H7 (cell line): ENCODE measurements at regions not wholly inside any gene's neighbourhood (a gene's known extent, or its start where the extent isn't known, plus 50 kb on each side); places are given as distances from the start of the nearest gene placed in this dataset.
A peak's percentile ranks its signal among the peaks of the same experiment; 100 is the strongest.
"Not testable (repeated sequence)": the region's sequence is repeated elsewhere in the genome, so short reads cannot be mapped to it uniquely, and the experiment has no call there.

Source experiments
- DNase-seq: peaks from one replicate; pipeline ENCODE4 v3.0.0; 2012
- H3K27me3 ChIP-seq: 2 replicates; pipeline ENCODE4 v1.6.0; 2011; ENCODE audit warnings: mild to moderate bottlenecking, low read length; ENCODE audit not compliant: control insufficient read depth, insufficient read depth
- H3K36me3 ChIP-seq: replicated peaks from 2 replicates; pipeline ENCODE4 v1.5.1; 2011; ENCODE audit warnings: low read length; ENCODE audit not compliant: control insufficient read depth, insufficient read depth
- H3K4me3 ChIP-seq: 2 replicates; pipeline ENCODE4 v1.5.1; 2011; ENCODE audit warnings: low read depth, mild to moderate bottlenecking, control low read depth, low read length, moderate library complexity; ENCODE audit not compliant: insufficient read depth

DNA sequence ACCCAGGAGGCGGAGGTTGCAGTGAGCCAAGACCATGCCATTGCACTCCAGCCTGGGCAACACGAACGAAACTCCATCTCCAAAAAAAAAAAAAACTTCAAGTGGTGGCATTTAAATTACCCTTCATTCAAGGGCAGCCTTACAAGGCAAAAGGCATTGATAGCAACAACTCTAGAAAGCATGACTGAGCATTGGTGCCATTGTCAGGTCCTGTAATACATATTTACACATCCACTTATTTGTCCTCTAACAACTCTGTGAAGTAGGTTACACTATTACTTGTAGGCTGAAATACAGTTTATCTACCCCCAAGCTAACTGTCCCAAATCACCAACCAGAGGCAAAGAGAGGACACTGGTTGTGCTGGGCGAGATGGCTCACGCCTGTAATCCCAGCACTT is 52.7 kb upstream of the LARP1 start:
- Histone ChIP-seq H3K36me3 (no peaks in the 10 kb centered on the region), H3K27me3 (no peaks in the 10 kb centered on the region), H3K4me3 (no peak overlapping the region)
- DNase-seq, result no peak

DNA sequence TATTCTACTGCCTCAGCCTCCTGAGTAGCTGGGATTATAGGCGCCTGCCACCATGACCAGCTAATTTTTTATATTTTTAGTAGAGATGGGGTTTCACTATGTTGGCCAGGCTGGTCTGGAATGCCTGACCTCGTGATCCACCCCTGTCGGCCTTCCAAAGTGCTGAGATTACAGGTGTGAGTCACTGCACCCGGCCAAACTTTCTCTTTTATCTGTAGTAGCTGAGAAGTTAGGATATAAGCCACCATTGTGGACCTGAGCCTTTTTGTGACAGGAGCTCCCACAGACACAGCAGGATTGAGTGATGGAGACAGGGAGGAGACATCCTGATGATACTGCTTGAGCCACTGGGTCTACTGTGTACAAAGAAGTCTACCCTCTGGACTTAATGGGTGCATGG is 53.5 kb upstream of the LARP1 start:
- DNase-seq, H3K36me3 ChIP-seq, H3K4me3 ChIP-seq, H3K27me3 ChIP-seq: not testable (repeated sequence)

GRCh38 chr5:154701181-154701580 is 54.0 kb upstream of the LARP1 start:
- no peak for DNase-seq
- no peaks in the 10 kb centered on the region for H3K36me3 ChIP-seq
- H3K4me3 ChIP-seq, result no peak overlapping the region
- no peaks in the 10 kb centered on the region for H3K27me3 ChIP-seq

DNA sequence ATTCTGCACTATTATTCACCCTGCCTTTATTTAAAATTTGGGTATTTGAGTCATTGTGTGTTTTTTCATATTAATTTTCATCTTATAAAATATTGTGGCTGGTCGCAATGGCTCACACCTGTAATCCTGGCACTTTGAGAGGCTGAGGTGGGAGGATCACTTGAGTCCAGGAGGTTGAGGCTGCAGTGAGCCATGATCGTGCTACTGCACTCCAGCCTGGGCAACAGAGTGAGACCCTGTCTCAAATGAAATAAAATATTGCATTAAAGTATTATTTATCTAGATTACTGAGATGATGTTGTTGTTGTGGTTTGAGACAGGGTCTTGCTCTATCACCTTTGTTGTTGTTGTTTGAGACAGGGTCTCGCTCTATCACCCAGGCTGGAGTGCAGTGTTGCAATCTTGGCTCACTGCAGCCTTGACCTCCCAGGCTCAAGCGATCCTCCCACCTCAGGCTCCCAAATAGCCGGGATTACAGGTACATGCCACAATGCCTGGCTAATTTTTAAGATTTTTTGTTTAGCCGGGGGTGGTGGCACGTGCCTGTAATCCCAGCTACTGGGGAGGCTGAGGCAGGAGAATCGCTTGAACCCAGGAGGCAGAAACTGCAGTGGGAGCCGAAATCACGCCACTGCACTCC is 54.8 kb upstream of the LARP1 start:
- not testable (repeated sequence) for H3K27me3 ChIP-seq, H3K36me3 ChIP-seq, DNase-seq, H3K4me3 ChIP-seq

DNA sequence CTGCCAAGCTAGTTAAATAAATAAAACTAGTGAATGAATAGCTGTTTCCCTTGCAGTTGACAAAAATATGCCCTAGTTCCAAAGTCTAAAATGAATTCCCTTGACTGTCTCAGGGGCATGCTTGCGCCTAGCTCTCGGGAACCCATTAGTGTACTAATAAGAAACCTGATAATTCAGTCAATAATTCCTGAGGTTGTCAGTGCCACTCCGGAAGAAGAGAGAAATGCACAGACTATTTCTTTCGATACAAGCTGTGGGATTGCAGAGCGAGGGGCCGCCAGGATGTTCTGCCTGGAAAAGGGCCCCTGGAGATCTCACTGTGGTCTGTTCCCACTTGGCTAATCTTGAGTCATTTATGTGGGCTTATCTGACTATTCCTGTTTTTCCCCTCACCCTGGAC is 56.4 kb upstream of the LARP1 start:
- Histone ChIP-seq H3K4me3 (no peak overlapping the region), H3K36me3 (no peaks in the 10 kb centered on the region), H3K27me3 (no peaks in the 10 kb centered on the region)
- no peak for DNase-seq

- H3K27me3 ChIP-seq, result no peaks in the 10 kb centered on the region
- H3K4me3 ChIP-seq, result no peak overlapping the region
- no peaks in the 10 kb centered on the region for H3K36me3 ChIP-seq
- no peak for DNase-seq
Observed at GRCh38 chr5:154697371-154697770, 57.8 kb upstream of the LARP1 start.

- DNase-seq, result no peak
- H3K27me3 ChIP-seq, result no peaks in the 10 kb centered on the region
- no peak overlapping the region for H3K4me3 ChIP-seq
- H3K36me3 ChIP-seq, result no peaks in the 10 kb centered on the region
Observed at GRCh38 chr5:154696891-154697290, 58.3 kb upstream of the LARP1 start.

DNA sequence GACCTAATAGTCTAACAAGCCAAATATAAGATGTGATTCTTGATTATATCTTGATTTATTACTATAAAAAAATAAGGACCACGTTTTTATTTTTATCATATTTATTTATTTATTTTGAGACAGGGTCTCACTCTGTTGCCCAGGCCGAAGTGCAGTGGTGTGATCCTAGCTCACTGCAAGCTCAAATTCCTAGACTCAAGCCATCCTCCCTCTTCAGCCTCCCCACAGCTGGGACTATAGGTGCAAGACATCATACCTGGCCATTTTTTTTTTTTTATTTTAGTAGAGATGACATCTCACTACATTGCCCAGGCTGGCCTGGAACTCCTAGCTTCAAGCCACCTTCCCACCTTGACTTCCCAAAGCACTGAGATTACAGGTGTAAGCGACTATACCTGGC is 61.0 kb upstream of the LARP1 start:
- Histone ChIP-seq H3K36me3 (no peaks in the 10 kb centered on the region), H3K27me3 (no peaks in the 10 kb centered on the region), H3K4me3 (no peak overlapping the region)
- DNase-seq, result no peak

GRCh38 chr5:154690488-154690887 is 64.7 kb upstream of the LARP1 start:
- H3K27me3 ChIP-seq, result no peaks in the 10 kb centered on the region
- H3K4me3 ChIP-seq, result no peak overlapping the region
- DNase-seq, result peak; percentile 66
- no peaks in the 10 kb centered on the region for H3K36me3 ChIP-seq

DNA sequence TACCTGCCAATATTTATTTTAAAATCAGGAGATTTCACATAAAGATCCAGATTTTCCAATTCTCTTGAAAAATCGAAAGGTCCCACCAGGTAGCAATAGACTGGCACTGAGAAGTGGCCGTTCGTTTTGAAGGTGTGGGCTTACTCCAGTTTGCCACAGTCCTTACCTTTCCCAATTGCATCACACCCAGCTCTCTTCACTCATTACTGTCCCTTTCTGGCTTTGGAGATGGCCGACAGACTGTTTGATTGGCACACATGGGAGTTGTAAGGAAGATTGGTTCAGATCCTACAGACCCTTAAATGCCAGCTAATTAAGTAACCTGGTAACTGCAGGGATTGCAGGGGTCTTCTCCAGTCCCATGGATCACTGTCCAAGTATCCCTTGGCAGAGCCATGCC is 68.7 kb upstream of the LARP1 start:
- no peak for DNase-seq
- Histone ChIP-seq H3K4me3 (no peak overlapping the region), H3K27me3 (no peaks in the 10 kb centered on the region), H3K36me3 (no peaks in the 10 kb centered on the region)

DNA sequence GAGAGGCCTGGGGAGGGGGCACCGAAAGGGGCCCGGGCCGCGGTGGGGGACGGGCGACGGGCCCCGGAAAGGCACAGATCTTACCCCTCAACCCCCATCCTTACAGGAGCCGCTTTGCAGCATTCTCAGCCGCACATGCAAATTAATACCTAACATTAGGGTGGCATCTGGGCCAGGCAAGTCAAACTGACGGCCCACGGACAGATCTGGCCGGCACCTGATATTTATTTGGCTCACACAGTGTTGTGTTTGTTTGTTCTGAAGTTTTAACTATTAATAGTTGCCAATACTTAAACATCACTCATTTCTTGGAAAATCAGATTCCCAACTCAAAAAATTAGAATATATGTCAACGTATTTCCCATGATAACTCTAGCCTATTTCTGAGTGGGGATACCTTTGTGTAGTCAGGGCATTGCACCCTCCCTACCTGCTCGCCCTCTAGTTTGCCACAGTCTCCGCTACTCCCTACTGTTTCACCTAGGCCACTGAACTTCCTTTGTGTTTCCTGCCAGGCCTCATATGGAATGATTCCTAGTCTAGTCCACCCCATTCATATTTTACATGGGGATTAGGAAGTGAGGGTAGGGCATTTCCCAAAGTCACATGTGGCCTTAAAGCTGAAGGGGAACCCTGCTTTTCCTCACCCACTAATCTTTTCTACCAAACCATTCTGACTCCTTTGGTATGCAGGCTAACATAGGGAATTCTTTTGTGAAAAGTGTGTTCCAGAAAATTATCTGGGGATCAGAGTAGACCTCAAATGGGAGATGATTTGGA is 71.9 kb upstream of the LARP1 start:
- Histone ChIP-seq H3K27me3 (no peaks in the 10 kb centered on the region), H3K4me3 (peak overlapping the region; percentile 56), H3K36me3 (no peaks in the 10 kb centered on the region)
- no peak for DNase-seq

DNA sequence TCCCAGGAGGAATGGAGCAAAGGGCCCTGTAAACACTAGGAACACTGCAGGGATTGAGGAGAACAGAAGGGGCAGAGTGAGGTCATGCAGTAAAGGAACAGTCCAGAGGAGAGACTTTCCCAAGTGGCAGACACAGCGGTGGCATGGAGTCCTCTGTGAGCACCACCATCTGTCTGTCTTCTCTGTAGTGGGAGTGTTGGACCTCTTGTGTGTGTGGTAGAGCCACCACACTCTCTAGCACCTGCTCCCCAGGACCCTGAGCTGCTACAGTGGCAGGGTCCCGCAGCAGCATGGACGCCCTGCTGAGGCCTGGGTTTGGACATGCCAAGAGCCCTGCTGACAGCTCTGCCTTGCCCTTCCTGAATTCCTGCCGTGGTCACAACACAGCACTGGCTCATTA is 75.7 kb upstream of the LARP1 start:
- Histone ChIP-seq H3K4me3 (no peak overlapping the region), H3K36me3 (no peaks in the 10 kb centered on the region), H3K27me3 (no peaks in the 10 kb centered on the region)
- no peak for DNase-seq

DNA sequence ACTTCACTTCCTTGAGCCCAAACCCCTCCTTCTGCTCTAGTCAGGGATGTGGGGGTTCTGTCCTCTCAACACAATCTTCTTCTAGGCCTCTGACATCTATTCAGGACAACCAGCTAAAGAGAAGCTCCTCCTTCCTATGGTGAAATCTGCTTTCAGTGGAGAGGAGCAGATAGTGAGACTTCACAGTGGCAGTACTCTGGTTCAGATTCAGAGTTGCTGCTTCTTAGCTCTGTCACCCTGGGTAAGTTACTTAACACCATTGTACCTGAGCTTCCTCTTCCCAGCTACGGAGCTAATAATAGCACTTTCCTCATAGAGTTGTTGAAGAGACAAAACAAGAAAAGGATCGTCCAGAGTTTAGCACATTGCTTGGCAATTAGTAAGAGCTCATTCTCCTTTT is 77.3 kb upstream of the LARP1 start:
- DNase-seq, result peak; percentile 28
- no peak overlapping the region for H3K4me3 ChIP-seq
- H3K36me3 ChIP-seq, result no peaks in the 10 kb centered on the region
- H3K27me3 ChIP-seq, result no peaks in the 10 kb centered on the region

GRCh38 chr5:154676508-154676907 is 78.7 kb upstream of the LARP1 start:
- Histone ChIP-seq H3K27me3 (no peaks in the 10 kb centered on the region), H3K36me3 (no peaks in the 10 kb centered on the region), H3K4me3 (no peak overlapping the region)
- DNase-seq, result no peak

DNA sequence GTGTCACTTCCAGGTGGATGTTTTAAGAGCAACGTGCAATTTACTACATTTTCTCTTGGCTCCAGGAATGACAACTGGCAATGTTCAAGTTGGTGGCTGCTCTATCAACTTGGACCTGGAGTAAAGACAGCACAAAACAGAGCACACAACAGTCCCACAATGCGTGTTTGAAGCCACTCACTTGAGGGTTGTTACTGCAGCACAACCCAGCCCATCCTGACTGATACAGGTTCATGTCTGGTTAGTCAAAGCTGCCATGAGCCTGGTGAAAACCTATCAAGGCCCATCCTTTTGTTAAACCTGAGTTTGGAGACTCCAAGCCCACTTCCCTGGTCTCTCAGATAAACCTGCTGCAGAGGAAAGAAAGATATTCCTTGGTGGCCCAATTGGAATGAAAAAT is 81.1 kb upstream of the LARP1 start:
- H3K27me3 ChIP-seq, result no peaks in the 10 kb centered on the region
- H3K36me3 ChIP-seq, result no peaks in the 10 kb centered on the region
- H3K4me3 ChIP-seq, result no peak overlapping the region
- no peak for DNase-seq
